ENCODE measurements at regions not wholly inside any gene's neighbourhood (a gene's known extent, or its start where the extent isn't known, plus 50 kb on each side); places are given as distances from the start of the nearest gene placed in this dataset.

DNA sequence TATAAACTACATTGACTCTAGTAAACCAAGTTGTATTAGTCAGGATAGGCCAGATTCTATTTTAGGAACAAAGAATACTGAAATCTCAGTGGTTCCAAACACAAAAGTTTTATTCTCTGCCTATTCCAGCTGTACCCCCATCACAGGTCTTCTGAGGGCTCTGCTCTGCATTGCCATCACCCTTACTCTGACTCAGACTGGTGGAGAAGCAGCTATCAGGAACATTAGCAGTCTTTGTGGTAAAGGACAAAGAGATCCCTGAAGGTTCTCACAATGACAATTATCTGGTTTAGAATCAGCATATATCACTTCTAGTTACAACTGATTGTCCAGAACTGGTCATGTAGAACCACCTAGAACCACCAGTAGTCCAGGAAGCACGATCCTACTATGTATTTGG is 251.1 kb downstream of the GLUD2 start:
- TF ChIP-seq CTCF (IDR thresholded peaks at IDR 0.05) (no peak), POLR2A (IDR thresholded peaks at IDR 0.05) (no peak)
